ENCODE measurements at regions not wholly inside any gene's neighbourhood (a gene's known extent, or its start where the extent isn't known, plus 50 kb on each side); places are given as distances from the start of the nearest gene placed in this dataset.

GRCh38 chr14:104314251-104314941 lies 176.0 kb downstream of the KIF26A start:
- ATAC-seq (ENCODE audit: low read depth in 2 of 2), result no peak
- Mint-ChIP-seq H3K4me3 (no peak overlapping the region), H3K36me3 (no peaks in the 10 kb centered on the region), H3K4me1 (no peaks in the 10 kb centered on the region), H3K9me3 (peaks cover 2 to 11% (median 4%) of the 10 kb centered on the region in 7 donors), H3K27me3 (peaks cover 0 to 10% (median 4%) of the 10 kb centered on the region in 3 donors), H3K27ac (no peak overlapping the region)
- DNase-seq, result no peak

DNA sequence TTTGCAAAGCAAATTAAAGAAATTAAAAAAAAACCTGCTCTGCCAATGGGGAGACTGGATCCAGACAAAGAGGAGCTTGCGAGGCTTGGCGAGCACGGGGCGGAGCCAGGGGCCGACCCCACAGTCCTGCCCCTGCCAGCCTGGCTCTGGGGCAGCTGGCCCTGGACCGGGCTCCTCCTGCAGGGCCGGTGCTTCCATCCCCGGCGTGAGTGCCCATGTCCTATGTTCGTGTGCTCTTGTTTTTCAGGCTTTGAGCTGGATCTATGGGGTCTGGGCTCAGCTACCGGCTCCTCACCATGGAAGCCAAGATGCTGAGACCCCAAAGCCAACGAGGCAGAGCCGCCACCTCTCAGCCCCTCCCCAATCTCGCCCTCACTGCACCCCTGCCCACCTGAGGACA lies 176.8 kb downstream of the KIF26A start:
- peaks cover 0 to 10% (median 4%) of the 10 kb centered on the region in 3 donors for H3K27me3 Mint-ChIP-seq
- ATAC-seq (ENCODE audit: low read depth in 2 of 2), result no peak
- H3K4me1 Mint-ChIP-seq, result no peaks in the 10 kb centered on the region
- no peak overlapping the region for H3K4me3 Mint-ChIP-seq
- peaks cover 2 to 9% (median 4%) of the 10 kb centered on the region in 7 donors for H3K9me3 Mint-ChIP-seq
- H3K27ac Mint-ChIP-seq, result no peak overlapping the region
- H3K36me3 Mint-ChIP-seq, result no peaks in the 10 kb centered on the region
- DNase-seq, result no peak

GRCh38 chr14:104315625-104316024 lies 177.2 kb downstream of the KIF26A start:
- Mint-ChIP-seq H3K27ac (no peak overlapping the region), H3K4me1 (no peaks in the 10 kb centered on the region), H3K36me3 (no peaks in the 10 kb centered on the region), H3K9me3 (peaks cover 0 to 7% (median 4%) of the 10 kb centered on the region in 7 donors), H3K27me3 (peaks cover 3 to 10% (median 4%) of the 10 kb centered on the region in 3 donors), H3K4me3 (no peak overlapping the region)
- DNase-seq, result no peak
- ATAC-seq (ENCODE audit: low read depth in 2 of 2), result no peak

DNA sequence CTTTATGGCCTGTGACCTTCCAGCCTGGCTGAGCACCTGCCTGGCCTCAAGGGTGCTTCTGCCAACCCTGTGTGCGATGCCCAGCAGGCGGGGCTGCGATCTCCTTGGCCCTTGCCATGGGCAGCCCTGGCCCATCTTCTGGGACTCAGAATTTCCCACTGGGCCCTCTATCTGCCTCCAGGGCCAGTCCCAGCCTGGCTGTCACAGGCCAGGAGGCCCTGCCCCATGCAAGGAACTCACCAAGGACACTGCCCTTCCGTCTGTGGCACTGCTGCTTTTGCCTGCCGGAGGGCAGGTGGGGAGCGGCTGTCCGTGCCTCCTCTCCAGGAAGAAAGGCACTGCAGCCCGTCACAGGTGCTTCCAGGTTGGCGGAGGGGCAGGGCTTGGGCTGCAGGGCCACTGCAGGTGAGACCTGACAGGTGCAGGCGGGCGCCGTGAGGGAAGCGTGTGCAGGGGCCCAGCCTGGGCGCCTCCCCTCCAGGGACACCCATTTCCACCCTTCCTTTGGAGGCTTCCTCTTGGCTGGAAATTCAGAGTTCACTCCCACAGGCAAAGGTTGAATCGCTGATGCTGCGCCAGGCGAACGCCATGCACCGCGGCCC lies 177.8 kb downstream of the KIF26A start:
- no peak overlapping the region for H3K27ac Mint-ChIP-seq
- peaks cover 0 to 4% (median 2%) of the 10 kb centered on the region in 7 donors for H3K9me3 Mint-ChIP-seq
- H3K4me3 Mint-ChIP-seq, result no peak overlapping the region
- no peaks in the 10 kb centered on the region for H3K4me1 Mint-ChIP-seq
- DNase-seq (no peak), ATAC-seq (ENCODE audit: low read depth in 2 of 2) (no peak)
- no peaks in the 10 kb centered on the region for H3K36me3 Mint-ChIP-seq
- H3K27me3 Mint-ChIP-seq, result peaks cover 4 to 10% (median 7%) of the 10 kb centered on the region in 3 donors

- DNase-seq, result no peak
- ATAC-seq (ENCODE audit: low read depth in 2 of 2), result no peak
- Mint-ChIP-seq H3K36me3 (no peaks in the 10 kb centered on the region), H3K4me3 (no peak overlapping the region), H3K27me3 (peaks cover 4 to 13% (median 10%) of the 10 kb centered on the region in 3 donors), H3K27ac (no peak overlapping the region), H3K9me3 (no peaks in the 10 kb centered on the region), H3K4me1 (no peaks in the 10 kb centered on the region)
Observed at GRCh38 chr14:104316723-104317491, 178.5 kb downstream of the KIF26A start.

DNA sequence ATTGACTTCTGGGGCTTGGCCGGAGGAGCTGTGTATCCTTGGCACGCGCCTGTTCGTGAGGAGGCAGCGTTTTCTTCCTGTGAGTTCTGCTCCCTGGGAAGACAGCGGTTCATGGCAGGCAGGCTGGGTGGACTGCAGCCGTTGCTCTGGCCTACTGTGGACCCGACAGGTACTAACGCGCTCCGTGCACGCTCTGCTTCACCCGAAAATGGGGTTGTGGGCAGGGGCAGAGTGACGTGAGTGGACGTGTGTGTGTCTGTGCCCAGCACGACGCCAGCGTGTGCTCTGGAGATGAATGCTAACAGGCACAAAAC lies 179.1 kb downstream of the KIF26A start:
- DNase-seq (no peak), ATAC-seq (ENCODE audit: low read depth in 2 of 2) (no peak)
- no peaks in the 10 kb centered on the region for H3K4me1 Mint-ChIP-seq
- H3K27ac Mint-ChIP-seq, result no peak overlapping the region
- no peaks in the 10 kb centered on the region for H3K36me3 Mint-ChIP-seq
- no peaks in the 10 kb centered on the region for H3K9me3 Mint-ChIP-seq
- peaks cover 4 to 18% (median 13%) of the 10 kb centered on the region in 3 donors for H3K27me3 Mint-ChIP-seq
- no peak overlapping the region for H3K4me3 Mint-ChIP-seq

GRCh38 chr14:104317975-104318557 lies 179.7 kb downstream of the KIF26A start:
- peaks cover 4 to 22% (median 18%) of the 10 kb centered on the region in 3 donors for H3K27me3 Mint-ChIP-seq
- H3K9me3 Mint-ChIP-seq, result no peaks in the 10 kb centered on the region
- H3K4me3 Mint-ChIP-seq, result no peak overlapping the region
- no peak for ATAC-seq (ENCODE audit: low read depth in 2 of 2)
- H3K36me3 Mint-ChIP-seq, result no peaks in the 10 kb centered on the region
- no peak overlapping the region for H3K27ac Mint-ChIP-seq
- no peaks in the 10 kb centered on the region for H3K4me1 Mint-ChIP-seq
- no peak for DNase-seq

GRCh38 chr14:104318558-104319490 lies 180.4 kb downstream of the KIF26A start:
- Mint-ChIP-seq H3K4me1 (no peaks in the 10 kb centered on the region), H3K4me3 (no peak overlapping the region), H3K27ac (no peak overlapping the region), H3K36me3 (no peaks in the 10 kb centered on the region), H3K9me3 (no peaks in the 10 kb centered on the region), H3K27me3 (peaks cover 4 to 22% (median 11%) of the 10 kb centered on the region in 3 donors)
- DNase-seq, result no peak
- no peak for ATAC-seq (ENCODE audit: low read depth in 2 of 2)

DNA sequence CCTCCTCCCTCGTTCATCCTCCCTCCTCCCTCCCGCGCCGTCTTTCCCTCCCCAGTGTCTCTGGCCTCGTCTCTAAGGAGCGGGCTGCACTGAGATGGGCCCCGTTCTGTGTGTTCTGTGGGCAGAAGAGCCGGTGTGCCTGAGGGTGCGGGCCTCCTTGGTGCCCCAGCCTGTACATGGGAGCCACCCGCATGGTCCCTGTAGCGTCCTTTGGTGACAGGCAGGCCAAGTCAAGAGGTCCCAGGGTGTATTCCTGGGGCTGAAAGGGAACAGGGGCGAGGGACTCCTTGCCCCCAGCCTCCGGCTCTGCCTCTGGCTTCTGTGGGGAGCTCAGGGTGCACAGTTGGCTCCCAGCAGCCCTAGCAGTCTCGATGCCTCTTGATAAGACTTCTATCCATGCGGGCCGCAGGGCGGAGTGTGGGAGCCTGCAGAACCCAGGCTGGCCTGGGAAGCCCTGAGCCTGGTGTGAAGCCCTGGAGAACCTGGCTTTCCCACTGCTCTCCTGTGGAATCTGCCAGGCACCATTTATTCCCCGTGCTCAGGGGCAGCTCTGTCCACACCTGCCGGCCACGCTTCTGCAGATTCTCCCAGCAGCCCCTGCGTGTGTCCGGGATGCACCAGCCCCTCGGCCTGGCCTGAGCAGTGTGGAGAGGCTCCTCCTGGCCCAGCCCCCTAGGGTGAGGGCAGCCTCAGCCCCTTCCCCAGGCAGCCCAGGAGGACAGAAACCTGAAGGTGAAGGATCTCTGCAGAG lies 181.3 kb downstream of the KIF26A start:
- H3K27ac Mint-ChIP-seq, result no peak overlapping the region
- ATAC-seq (ENCODE audit: low read depth in 2 of 2), result no peak

DNA sequence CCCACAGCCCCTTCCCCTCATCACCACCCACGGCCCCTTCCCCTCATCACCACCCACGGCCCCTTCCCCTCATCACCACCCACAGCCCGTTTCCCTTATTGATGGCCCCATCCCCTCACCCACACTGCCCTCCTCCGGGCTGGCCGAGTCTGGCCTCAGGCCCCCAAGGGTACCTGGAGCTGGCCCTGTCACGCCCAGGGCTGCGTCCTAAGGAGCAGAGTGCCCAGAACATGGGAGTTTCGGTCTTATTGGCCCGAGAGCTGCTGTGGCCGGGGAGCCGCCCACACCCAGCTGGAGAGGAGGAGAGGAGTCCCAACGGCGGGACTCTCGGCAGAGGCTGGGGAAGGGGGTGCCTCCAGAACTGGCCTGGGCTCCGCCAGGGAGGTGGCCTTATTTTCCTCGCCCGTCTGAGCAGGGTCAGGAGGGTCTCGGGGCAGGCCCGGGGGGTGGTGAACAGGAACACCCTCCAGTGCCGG lies 182.3 kb downstream of the KIF26A start:
- H3K36me3 Mint-ChIP-seq, result no peaks in the 10 kb centered on the region
- no peaks in the 10 kb centered on the region for H3K4me1 Mint-ChIP-seq
- H3K27ac Mint-ChIP-seq, result no peak overlapping the region
- DNase-seq, result no peak
- H3K9me3 Mint-ChIP-seq, result no peaks in the 10 kb centered on the region
- ATAC-seq (ENCODE audit: low read depth in 2 of 2), result no peak
- peaks cover 4 to 22% (median 8%) of the 10 kb centered on the region in 3 donors for H3K27me3 Mint-ChIP-seq
- H3K4me3 Mint-ChIP-seq, result no peak overlapping the region

More for the DNA sequence above, 181.3 kb downstream of the KIF26A start:
- H3K4me1 Mint-ChIP-seq, result no peaks in the 10 kb centered on the region
- H3K4me3 Mint-ChIP-seq, result no peak overlapping the region
- H3K9me3 Mint-ChIP-seq, result no peaks in the 10 kb centered on the region
- H3K27me3 Mint-ChIP-seq, result peaks cover 4 to 22% (median 8%) of the 10 kb centered on the region in 3 donors
- no peaks in the 10 kb centered on the region for H3K36me3 Mint-ChIP-seq
- no peak for DNase-seq

DNA sequence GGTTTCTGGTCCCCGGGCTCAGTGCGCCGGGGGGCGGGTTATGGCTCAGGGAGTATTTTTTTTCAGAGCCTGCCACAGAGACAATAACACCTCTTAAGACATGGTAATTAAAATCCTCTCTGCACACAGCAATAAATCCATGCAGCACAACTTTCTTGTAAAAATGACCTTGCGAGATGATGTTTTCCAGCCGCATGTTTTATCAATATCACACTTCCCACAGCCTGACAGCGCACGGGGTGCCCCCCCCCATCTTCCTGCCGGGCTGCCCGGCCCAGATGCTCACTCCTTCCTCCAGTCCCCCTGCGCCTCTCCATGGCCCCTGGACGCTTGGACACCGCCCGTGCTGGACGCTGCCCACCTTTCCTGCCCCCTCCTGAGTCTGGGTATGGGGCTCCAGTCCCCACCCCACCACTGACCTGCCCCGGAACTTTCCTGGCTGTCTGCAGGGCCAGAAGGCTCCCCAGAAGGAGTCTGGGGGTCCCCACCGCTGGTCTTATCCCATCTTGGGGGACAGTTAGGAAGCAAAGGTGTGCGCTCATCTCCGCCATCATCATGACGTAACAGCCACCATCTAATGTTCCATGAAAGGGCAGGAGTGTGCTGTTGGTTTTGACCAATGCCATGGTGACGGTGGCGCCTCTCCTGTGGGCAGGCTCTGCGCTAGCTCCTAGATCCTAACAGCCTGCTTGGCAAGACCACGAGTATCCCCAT lies 182.9 kb downstream of the KIF26A start:
- H3K27ac Mint-ChIP-seq, result no peak overlapping the region
- no peaks in the 10 kb centered on the region for H3K4me1 Mint-ChIP-seq
- no peaks in the 10 kb centered on the region for H3K36me3 Mint-ChIP-seq
- peaks cover 4 to 22% (median 8%) of the 10 kb centered on the region in 3 donors for H3K27me3 Mint-ChIP-seq
- ATAC-seq (ENCODE audit: low read depth in 2 of 2), result no peak
- no peak overlapping the region for H3K4me3 Mint-ChIP-seq
- no peak for DNase-seq
- no peaks in the 10 kb centered on the region for H3K9me3 Mint-ChIP-seq

DNA sequence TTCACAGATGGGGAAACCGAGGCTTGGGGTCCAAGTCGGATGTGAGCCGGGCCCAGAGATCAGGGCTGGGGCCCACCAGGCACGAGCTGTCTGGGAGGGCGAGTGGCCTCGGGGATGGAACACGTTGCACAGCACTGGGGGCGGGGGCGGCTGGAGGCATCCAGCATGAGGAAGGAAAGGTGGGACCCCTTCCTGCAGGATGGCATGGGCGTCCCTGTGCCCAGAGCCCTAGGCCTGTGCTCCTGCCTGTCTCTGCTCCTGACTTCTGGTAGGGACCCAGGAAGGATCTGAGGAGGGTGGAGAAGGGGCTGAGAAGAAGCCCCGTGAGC lies 183.4 kb downstream of the KIF26A start:
- Mint-ChIP-seq H3K4me3 (no peak overlapping the region), H3K9me3 (no peaks in the 10 kb centered on the region), H3K4me1 (no peaks in the 10 kb centered on the region), H3K27me3 (peaks cover 4 to 22% (median 8%) of the 10 kb centered on the region in 3 donors), H3K27ac (no peak overlapping the region), H3K36me3 (no peaks in the 10 kb centered on the region)
- ATAC-seq (ENCODE audit: low read depth in 2 of 2) (no peak), DNase-seq (no peak)

Measured in naive B cell (primary cell).